ENCODE measurements at regions not wholly inside any gene's neighbourhood (a gene's known extent, or its start where the extent isn't known, plus 50 kb on each side); places are given as distances from the start of the nearest gene placed in this dataset.

GRCh38 chr14:87522575-87522974, 470.4 kb downstream of the GALC start:
- TF ChIP-seq, protein P1, sequence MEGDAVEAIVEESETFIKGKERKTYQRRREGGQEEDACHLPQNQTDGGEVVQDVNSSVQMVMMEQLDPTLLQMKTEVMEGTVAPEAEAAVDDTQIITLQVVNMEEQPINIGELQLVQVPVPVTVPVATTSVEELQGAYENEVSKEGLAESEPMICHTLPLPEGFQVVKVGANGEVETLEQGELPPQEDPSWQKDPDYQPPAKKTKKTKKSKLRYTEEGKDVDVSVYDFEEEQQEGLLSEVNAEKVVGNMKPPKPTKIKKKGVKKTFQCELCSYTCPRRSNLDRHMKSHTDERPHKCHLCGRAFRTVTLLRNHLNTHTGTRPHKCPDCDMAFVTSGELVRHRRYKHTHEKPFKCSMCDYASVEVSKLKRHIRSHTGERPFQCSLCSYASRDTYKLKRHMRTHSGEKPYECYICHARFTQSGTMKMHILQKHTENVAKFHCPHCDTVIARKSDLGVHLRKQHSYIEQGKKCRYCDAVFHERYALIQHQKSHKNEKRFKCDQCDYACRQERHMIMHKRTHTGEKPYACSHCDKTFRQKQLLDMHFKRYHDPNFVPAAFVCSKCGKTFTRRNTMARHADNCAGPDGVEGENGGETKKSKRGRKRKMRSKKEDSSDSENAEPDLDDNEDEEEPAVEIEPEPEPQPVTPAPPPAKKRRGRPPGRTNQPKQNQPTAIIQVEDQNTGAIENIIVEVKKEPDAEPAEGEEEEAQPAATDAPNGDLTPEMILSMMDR (IDR thresholded peaks at IDR 0.05; ENCODE audit: poor library complexity, severe bottlenecking): no peak
- TF ChIP-seq RAD21 (conservative IDR thresholded peaks at IDR 0.05): no peak
